UCSD-AML1 (cell line): ENCODE measurements at regions not wholly inside any gene's neighbourhood (a gene's known extent, or its start where the extent isn't known, plus 50 kb on each side); places are given as distances from the start of the nearest gene placed in this dataset.
"Not testable (repeated sequence)": the region's sequence is repeated elsewhere in the genome, so short reads cannot be mapped to it uniquely, and the experiment has no call there.

Experiments used
- DNase-seq: peaks from one replicate; lab custom pipeline; 2025; ENCODE audit not compliant: unreplicated experiment; lab: John Stamatoyannopoulos, UW

GRCh38 chr18:60888071-60888624 is 445.1 kb upstream of the CDH20 start:
- no peak for DNase-seq

GRCh38 chr18:60889442-60889841 is 443.8 kb upstream of the CDH20 start:
- DNase-seq, result no peak

- DNase-seq, result no peak
Measured at GRCh38 chr18:60891936-60892335, 441.3 kb upstream of the CDH20 start.

- no peak for DNase-seq
Measured at GRCh38 chr18:60892441-60892840, 440.8 kb upstream of the CDH20 start.

- no peak for DNase-seq
Measured at GRCh38 chr18:60892855-60893254, 440.4 kb upstream of the CDH20 start.

GRCh38 chr18:60893355-60894097 is 439.7 kb upstream of the CDH20 start:
- no peak for DNase-seq

GRCh38 chr18:60894254-60894945 is 438.8 kb upstream of the CDH20 start:
- DNase-seq, result no peak

- DNase-seq, result no peak
Measured at GRCh38 chr18:60895181-60895580, 438.0 kb upstream of the CDH20 start.

GRCh38 chr18:60898111-60898510 is 435.1 kb upstream of the CDH20 start:
- no peak for DNase-seq

GRCh38 chr18:60905699-60906098 is 427.5 kb upstream of the CDH20 start:
- no peak for DNase-seq

- DNase-seq, result no peak
Measured at GRCh38 chr18:60910534-60910933, 422.7 kb upstream of the CDH20 start.

- DNase-seq, result no peak
Measured at GRCh38 chr18:60911504-60911903, 421.7 kb upstream of the CDH20 start.

GRCh38 chr18:60915160-60915559 is 418.1 kb upstream of the CDH20 start:
- no peak for DNase-seq

GRCh38 chr18:60918862-60919261 is 414.4 kb upstream of the CDH20 start:
- DNase-seq, result not testable (repeated sequence)

- DNase-seq, result no peak
Measured at GRCh38 chr18:60925892-60926291, 407.3 kb upstream of the CDH20 start.

GRCh38 chr18:60929966-60930365 is 403.3 kb upstream of the CDH20 start:
- DNase-seq, result no peak

GRCh38 chr18:60935041-60935910 is 398.0 kb upstream of the CDH20 start:
- DNase-seq, result no peak

- no peak for DNase-seq
Measured at GRCh38 chr18:60936101-60936500, 397.1 kb upstream of the CDH20 start.

GRCh38 chr18:60943297-60943696 is 389.9 kb upstream of the CDH20 start:
- no peak for DNase-seq

GRCh38 chr18:60950634-60951033 is 382.6 kb upstream of the CDH20 start:
- no peak for DNase-seq

GRCh38 chr18:60951091-60951490 is 382.1 kb upstream of the CDH20 start:
- no peak for DNase-seq
